ENCODE measurements at regions not wholly inside any gene's neighbourhood (a gene's known extent, or its start where the extent isn't known, plus 50 kb on each side); places are given as distances from the start of the nearest gene placed in this dataset.

DNA sequence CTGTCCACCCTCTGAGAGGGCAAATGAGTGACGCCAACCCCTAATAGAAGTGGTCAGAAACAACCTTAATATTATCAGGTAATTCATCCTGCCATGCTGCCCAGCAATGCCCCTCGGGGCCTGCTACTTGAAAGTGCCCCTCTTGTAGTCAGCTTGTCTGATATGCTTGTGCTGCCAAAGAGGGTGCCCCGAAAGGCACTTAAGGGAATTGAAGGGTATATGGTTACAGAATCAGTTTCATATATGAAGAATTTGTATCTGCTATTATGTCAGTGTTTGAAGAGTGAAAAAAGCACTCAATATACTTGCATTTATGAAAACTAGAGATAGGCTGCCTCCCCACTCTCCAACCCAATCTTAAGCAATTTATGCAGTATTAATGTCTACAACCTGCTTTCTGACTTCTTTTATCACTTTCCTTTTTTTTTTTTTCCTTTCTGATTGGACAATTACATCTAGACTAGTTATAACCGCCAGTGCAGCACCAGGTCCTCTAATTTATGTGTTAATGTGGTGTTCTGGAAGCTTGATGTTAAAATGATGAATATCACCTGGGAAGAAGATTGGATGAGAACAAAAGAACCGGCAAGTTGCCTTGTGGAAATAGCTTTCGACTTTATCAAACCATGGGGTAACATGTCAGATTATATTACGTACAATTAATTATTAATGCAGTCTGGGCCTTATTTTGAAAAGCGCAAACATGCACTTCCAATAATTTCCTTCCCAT, 646.9 kb upstream of the ACVR2A start:
- no peak overlapping the region for H3K27ac ChIP-seq
- no peak for TF ChIP-seq POLR2A (IDR thresholded peaks at IDR 0.05)
- no peak for TF ChIP-seq CTCF (IDR thresholded peaks at IDR 0.05)
- no peak overlapping the region for H3K4me3 ChIP-seq
- no peaks in the 10 kb centered on the region for H3K9me3 ChIP-seq (replicated peaks in 1 of 3)
- intact Hi-C loops (cut with DNase I) = no loop called here
- H3K4me1 ChIP-seq (replicated peaks in 1 of 2) = no peaks in the 10 kb centered on the region
- H3K27me3 ChIP-seq = no peaks in the 10 kb centered on the region
- H3K36me3 ChIP-seq (replicated peaks in 1 of 2) = no peaks in the 10 kb centered on the region
- no peak for DNase-seq
- 76 to 84% (median 81%) methylated on average over 7 to 8 of the region's 8 CpGs for WGBS, 4 donors

DNA sequence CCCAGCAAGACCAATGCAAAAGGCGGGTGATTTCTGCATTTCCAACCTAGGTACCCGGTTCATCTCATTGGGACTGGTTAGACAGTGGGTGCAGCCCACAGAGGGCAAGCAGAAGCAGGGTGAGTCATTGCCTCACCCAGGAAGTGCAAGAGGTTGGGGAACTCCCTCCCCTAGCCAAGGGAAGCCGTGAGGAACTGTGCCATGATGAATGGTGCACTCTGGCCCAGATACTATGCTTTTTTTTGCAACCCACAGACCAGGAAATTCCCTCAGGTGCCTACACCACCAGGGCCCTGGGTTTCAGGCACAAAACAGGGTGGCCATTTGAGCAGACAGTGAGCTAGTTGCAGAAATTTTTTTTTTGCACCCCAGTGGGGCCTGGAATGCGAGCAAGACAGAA, 662.6 kb upstream of the ACVR2A start:
- H3K4me1 ChIP-seq (replicated peaks in 1 of 2) = no peaks in the 10 kb centered on the region
- H3K9me3 ChIP-seq (replicated peaks in 1 of 3) = no peaks in the 10 kb centered on the region
- H3K27me3 ChIP-seq = no peaks in the 10 kb centered on the region
- no peak overlapping the region for H3K4me3 ChIP-seq
- intact Hi-C loops (cut with DNase I) = no loop called here
- H3K36me3 ChIP-seq (replicated peaks in 1 of 2) = no peaks in the 10 kb centered on the region
- TF ChIP-seq CTCF (IDR thresholded peaks at IDR 0.05) (no peak), POLR2A (IDR thresholded peaks at IDR 0.05) (no peak)
- DNase-seq = no peak
- 47 to 66% (median 59%) methylated on average over 3 to 4 of the region's 4 CpGs for WGBS, 4 donors
- H3K27ac ChIP-seq = no peak overlapping the region

DNA sequence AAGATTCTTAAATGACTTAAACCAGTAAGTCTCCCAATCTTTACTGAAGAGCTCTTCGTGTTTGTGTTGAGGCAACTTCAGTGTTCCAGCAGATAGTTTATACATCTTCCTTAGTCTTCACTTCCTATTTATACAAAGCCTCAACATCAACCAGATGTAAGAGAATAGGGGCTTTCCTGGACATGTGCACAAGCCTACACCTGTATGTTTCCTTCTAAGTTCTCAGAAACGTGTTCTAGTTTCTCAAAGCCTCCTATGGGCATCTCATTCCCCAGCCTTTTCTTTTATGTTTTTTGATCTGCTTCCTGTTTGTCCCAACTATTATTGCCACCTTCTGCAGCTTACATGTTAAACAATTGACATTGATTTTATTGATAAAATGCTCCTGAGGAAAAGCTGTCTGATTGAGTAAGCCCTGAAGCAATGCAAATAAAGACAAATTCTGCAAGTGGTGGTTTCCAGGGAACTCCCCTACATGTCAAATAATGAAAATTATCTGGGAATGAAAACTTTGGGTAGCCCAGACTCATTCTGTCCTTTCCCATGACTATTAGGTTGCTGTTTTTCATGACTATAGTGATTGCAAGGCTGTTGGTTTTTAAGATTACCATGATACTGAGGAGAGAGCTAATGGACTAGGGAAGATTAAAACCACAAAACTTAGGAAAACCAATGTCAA, 663.3 kb upstream of the ACVR2A start:
- no peak for TF ChIP-seq POLR2A (IDR thresholded peaks at IDR 0.05)
- no peak for TF ChIP-seq CTCF (IDR thresholded peaks at IDR 0.05)
- DNase-seq = no peak

DNA sequence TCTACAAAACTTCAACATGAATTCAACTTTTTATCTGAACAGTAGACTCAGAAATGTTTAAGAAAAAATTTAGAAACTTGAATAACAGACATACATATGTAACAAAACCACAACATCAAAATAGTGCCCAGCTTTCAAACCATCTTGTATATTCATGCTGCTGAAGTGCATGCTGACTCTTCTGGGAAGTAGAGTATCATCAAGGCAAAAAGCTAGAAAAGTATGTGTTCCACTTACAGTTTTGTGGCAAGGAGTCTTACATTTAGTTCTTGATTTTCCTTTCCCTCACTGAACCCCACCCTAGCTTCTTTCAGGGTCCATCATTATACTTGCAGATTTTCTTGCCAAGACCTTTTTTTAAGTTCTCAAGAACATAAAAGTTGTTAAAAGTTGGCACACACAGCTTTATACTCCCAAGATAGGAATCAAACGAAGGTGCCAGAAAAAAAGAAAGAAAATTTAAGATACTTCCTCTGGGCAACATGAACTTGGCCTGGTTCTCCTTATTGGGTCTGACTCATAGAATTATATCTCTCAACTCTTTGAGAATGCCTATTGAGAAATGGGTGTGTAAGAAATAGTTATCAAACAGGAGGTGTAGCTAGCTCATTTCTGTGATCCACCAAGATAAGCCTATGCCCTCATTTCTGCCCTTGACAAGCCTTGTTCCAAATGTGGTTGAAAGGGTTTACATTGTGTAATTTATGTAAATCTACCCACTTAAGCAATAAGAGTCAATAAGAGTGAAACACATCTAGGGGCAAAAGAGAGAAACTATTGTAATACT, 667.6 kb upstream of the ACVR2A start:
- Histone ChIP-seq H3K27me3 (no peaks in the 10 kb centered on the region), H3K36me3 (replicated peaks in 1 of 2) (no peaks in the 10 kb centered on the region), H3K9me3 (replicated peaks in 1 of 3) (no peaks in the 10 kb centered on the region), H3K27ac (no peak overlapping the region), H3K4me1 (replicated peaks in 1 of 2) (no peaks in the 10 kb centered on the region), H3K4me3 (no peak overlapping the region)
- intact Hi-C loops (cut with DNase I) = no loop called here
- no peak for TF ChIP-seq CTCF (IDR thresholded peaks at IDR 0.05)
- no peak for TF ChIP-seq POLR2A (IDR thresholded peaks at IDR 0.05)
- WGBS, 4 donors = 48 to 57% (median 52%) methylated on average over 1 of the region's 1 CpG
- no peak for DNase-seq

More for the DNA sequence above, 663.3 kb upstream of the ACVR2A start:
- 72 to 77% (median 75%) methylated on average over 2 of the region's 2 CpGs for WGBS, 4 donors
- H3K9me3 ChIP-seq (replicated peaks in 1 of 3) = no peaks in the 10 kb centered on the region
- no peak overlapping the region for H3K4me3 ChIP-seq
- intact Hi-C loops (cut with DNase I) = no loop called here
- H3K36me3 ChIP-seq (replicated peaks in 1 of 2) = no peaks in the 10 kb centered on the region
- H3K4me1 ChIP-seq (replicated peaks in 1 of 2) = no peaks in the 10 kb centered on the region
- no peaks in the 10 kb centered on the region for H3K27me3 ChIP-seq
- no peak overlapping the region for H3K27ac ChIP-seq
